Neuronal stem cell (in vitro differentiated cells): ENCODE measurements at regions not wholly inside any gene's neighbourhood (a gene's known extent, or its start where the extent isn't known, plus 50 kb on each side); places are given as distances from the start of the nearest gene placed in this dataset.
"Not testable (repeated sequence)": the region's sequence is repeated elsewhere in the genome, so short reads cannot be mapped to it uniquely, and the experiment has no call there.

Experiments used
- DNase-seq: peaks from one replicate; pipeline ENCODE4 v3.0.0-alpha.2; 2013; ENCODE audit warnings: low spot score
- H2AFZ ChIP-seq: one replicate; pipeline ENCODE4 v1.6.1; 2013; ENCODE audit warnings: mild to moderate bottlenecking, low read length, inconsistent platforms
- H2AK5ac ChIP-seq: 2 replicates; pipeline ENCODE4 v1.6.1; 2013; ENCODE audit warnings: low read depth, mild to moderate bottlenecking, inconsistent platforms, low read length, moderate library complexity, mixed read lengths
- H2BK120ac ChIP-seq: 2 replicates; pipeline ENCODE4 v1.6.1; 2013; ENCODE audit warnings: low read depth, mild to moderate bottlenecking, inconsistent platforms, low read length, moderate library complexity, mixed read lengths
- H2BK12ac ChIP-seq: one replicate; pipeline ENCODE4 v1.6.1; 2013; ENCODE audit warnings: low read length, inconsistent platforms
- H2BK15ac ChIP-seq: 2 replicates; pipeline ENCODE4 v1.6.1; 2013; ENCODE audit warnings: mild to moderate bottlenecking, low read length, inconsistent platforms, mixed read lengths
- H2BK5ac ChIP-seq: one replicate; pipeline ENCODE4 v1.6.1; 2013; ENCODE audit warnings: inconsistent platforms, mild to moderate bottlenecking, low read length, moderate library complexity
- H3K14ac ChIP-seq: one replicate; pipeline ENCODE4 v1.6.1; 2013; ENCODE audit warnings: low read length, inconsistent platforms
- H3K18ac ChIP-seq: 2 replicates; pipeline ENCODE4 v1.6.1; 2013; ENCODE audit warnings: low read length, inconsistent platforms
- H3K23ac ChIP-seq: 2 replicates; pipeline ENCODE4 v1.6.1; 2013; ENCODE audit warnings: low read depth, mild to moderate bottlenecking, mixed read lengths, low read length, inconsistent platforms; ENCODE audit not compliant: poor library complexity
- H3K27ac ChIP-seq: replicated peaks from 3 replicates; pipeline ENCODE4 v1.5.1; 2013; ENCODE audit warnings: low read length, inconsistent platforms
- H3K27me3 ChIP-seq, 3 experiments: 2 replicates each; pipeline ENCODE4 v1.6.1; 2013; ENCODE audit warnings: low read length in 3 of 3, mild to moderate bottlenecking in 2 of 3, inconsistent platforms in 1 of 3, low read depth in 1 of 3, mixed read lengths in 1 of 3, moderate library complexity in 1 of 3; ENCODE audit not compliant: control insufficient read depth in 3 of 3, insufficient read depth in 3 of 3
- H3K36me3 ChIP-seq, 2 donors: replicated peaks in 1 of 2; 2 replicates each; pipeline ENCODE4 v1.6.1; 2013; ENCODE audit warnings: low read length in 2 of 2; ENCODE audit not compliant: control insufficient read depth in 2 of 2, insufficient read depth in 2 of 2
- H3K4ac ChIP-seq: 2 replicates; pipeline ENCODE4 v1.6.1; 2013; ENCODE audit warnings: inconsistent platforms, mild to moderate bottlenecking, low read length, moderate library complexity
- H3K4me1 ChIP-seq, 2 donors: 1 replicate in 1 of 2; 2 replicates in 1 of 2; pipeline ENCODE4 v1.6.1; 2013; ENCODE audit warnings: low read length in 2 of 2, low read depth in 1 of 2; ENCODE audit not compliant: control insufficient read depth in 2 of 2, insufficient read depth in 1 of 2
- H3K4me2 ChIP-seq: one replicate; pipeline ENCODE4 v1.6.1; 2013; ENCODE audit warnings: mild to moderate bottlenecking, low read length, inconsistent platforms; ENCODE audit not compliant: insufficient read depth, poor library complexity, severe bottlenecking
- H3K4me3 ChIP-seq, 2 donors: 2 replicates each; pipeline ENCODE4 v1.5.1; 2013; ENCODE audit warnings: low read length in 2 of 2, mild to moderate bottlenecking in 2 of 2, inconsistent platforms in 1 of 2, moderate library complexity in 1 of 2
- H3K79me1 ChIP-seq: one replicate; pipeline ENCODE4 v1.6.1; 2013; ENCODE audit warnings: low read depth, mild to moderate bottlenecking, inconsistent platforms, low read length, moderate library complexity
- H3K9ac ChIP-seq: one replicate; pipeline ENCODE4 v1.6.1; 2013; ENCODE audit warnings: mild to moderate bottlenecking, low read depth, low read length, inconsistent platforms; ENCODE audit not compliant: poor library complexity
- H3K9me3 ChIP-seq, 2 donors: replicated peaks in 1 of 2; 2 replicates each; pipeline versions ENCODE3 to v1.6.1; 2013; ENCODE audit warnings: low read length in 2 of 2, mild to moderate bottlenecking in 2 of 2, inconsistent platforms in 1 of 2, low read depth in 1 of 2, mixed read lengths in 1 of 2, moderate library complexity in 1 of 2; ENCODE audit not compliant: control insufficient read depth in 2 of 2, insufficient read depth in 1 of 2
- H4K8ac ChIP-seq: one replicate; pipeline ENCODE4 v1.6.1; 2013; ENCODE audit warnings: low read depth, mild to moderate bottlenecking, inconsistent platforms, low read length, moderate library complexity
- H4K91ac ChIP-seq: one replicate; pipeline ENCODE4 v1.6.1; 2013; ENCODE audit warnings: low read length, low read depth, mild to moderate bottlenecking, inconsistent platforms; ENCODE audit not compliant: poor library complexity
- WGBS, 2 donors: extraction: QIAGEN DNeasy Blood & Tissue Kit; methylation state at CpG; one replicate each; pipeline ENCODE4 v1.1.7; 2013; ENCODE audit warnings: missing lambda C conversion rate in 2 of 2, mixed read lengths in 1 of 2; ENCODE audit not compliant: insufficient read length in 2 of 2, insufficient replicate concordance in 1 of 2; ENCODE audit errors: extremely low coverage in 2 of 2; 5-methylcytosine and 5-hydroxymethylcytosine counted together

- H3K4ac ChIP-seq, H2BK15ac ChIP-seq, H4K91ac ChIP-seq, H3K14ac ChIP-seq, H2BK12ac ChIP-seq, H3K9me3 ChIP-seq, DNase-seq, H2AFZ ChIP-seq, H3K18ac ChIP-seq, H2BK5ac ChIP-seq, H4K8ac ChIP-seq, H3K79me1 ChIP-seq, H2BK120ac ChIP-seq, H3K9ac ChIP-seq, H3K4me1 ChIP-seq, H3K36me3 ChIP-seq, H3K23ac ChIP-seq, H2AK5ac ChIP-seq, H3K27ac ChIP-seq, H3K27me3 ChIP-seq: not testable (repeated sequence)
- peak overlapping the region; percentile 18 for H3K4me2 ChIP-seq
- no CpG with 5 or more reads among the region's 24 CpGs for WGBS, 2 donors
- peak overlapping the region in 1 of 2 donors; percentile 15 for H3K4me3 ChIP-seq
Measured at GRCh38 chr1:120341756-120342155, 73.1 kb upstream of the NBPF8 start.

GRCh38 chr1:120340838-120341751, 73.7 kb upstream of the NBPF8 start:
- H3K4me3 ChIP-seq, result peak overlapping the region; percentile 45 to 69
- not testable (repeated sequence) for H3K27ac ChIP-seq

GRCh38 chr1:120315738-120316137, 99.1 kb upstream of the NBPF8 start:
- H4K8ac ChIP-seq, H4K91ac ChIP-seq, H3K9me3 ChIP-seq, H2AFZ ChIP-seq, H3K4me1 ChIP-seq, H2BK15ac ChIP-seq, H2BK5ac ChIP-seq, H3K14ac ChIP-seq, DNase-seq, H2BK120ac ChIP-seq, H3K4me2 ChIP-seq, H3K4ac ChIP-seq, H3K27me3 ChIP-seq, H3K18ac ChIP-seq, H3K9ac ChIP-seq, H3K36me3 ChIP-seq, H2BK12ac ChIP-seq, H3K27ac ChIP-seq, H2AK5ac ChIP-seq, H3K23ac ChIP-seq, H3K4me3 ChIP-seq, H3K79me1 ChIP-seq: not testable (repeated sequence)
- no CpG with 5 or more reads among the region's 2 CpGs for WGBS, 2 donors

More at GRCh38 chr1:120340838-120341751, 73.7 kb upstream of the NBPF8 start:
- H3K9me3 ChIP-seq, H3K79me1 ChIP-seq, H2BK12ac ChIP-seq, H3K23ac ChIP-seq, H2AK5ac ChIP-seq, DNase-seq, H2AFZ ChIP-seq, H4K8ac ChIP-seq, H3K36me3 ChIP-seq, H3K18ac ChIP-seq, H3K27me3 ChIP-seq, H2BK120ac ChIP-seq, H3K4ac ChIP-seq, H2BK5ac ChIP-seq, H3K4me1 ChIP-seq, H4K91ac ChIP-seq, H3K14ac ChIP-seq, H3K9ac ChIP-seq, H2BK15ac ChIP-seq: not testable (repeated sequence)
- H3K4me2 ChIP-seq, result peak overlapping the region; percentile 18
- no CpG with 5 or more reads among the region's 78 CpGs for WGBS, 2 donors

- H2AFZ ChIP-seq, H3K4me3 ChIP-seq, DNase-seq, H3K4ac ChIP-seq, H3K4me2 ChIP-seq, H3K79me1 ChIP-seq, H4K91ac ChIP-seq, H4K8ac ChIP-seq, H3K23ac ChIP-seq, H3K27ac ChIP-seq, H2BK120ac ChIP-seq, H3K14ac ChIP-seq, H3K18ac ChIP-seq, H2BK15ac ChIP-seq, H2BK5ac ChIP-seq, H3K27me3 ChIP-seq, H3K4me1 ChIP-seq, H3K36me3 ChIP-seq, H3K9ac ChIP-seq, H2BK12ac ChIP-seq, H2AK5ac ChIP-seq, H3K9me3 ChIP-seq: not testable (repeated sequence)
- WGBS, 2 donors, result no CpG with 5 or more reads among the region's 2 CpGs
Measured at GRCh38 chr1:120311930-120312329, 102.9 kb upstream of the NBPF8 start.
